ENCODE measurements at regions not wholly inside any gene's neighbourhood (a gene's known extent, or its start where the extent isn't known, plus 50 kb on each side); places are given as distances from the start of the nearest gene placed in this dataset.

DNA sequence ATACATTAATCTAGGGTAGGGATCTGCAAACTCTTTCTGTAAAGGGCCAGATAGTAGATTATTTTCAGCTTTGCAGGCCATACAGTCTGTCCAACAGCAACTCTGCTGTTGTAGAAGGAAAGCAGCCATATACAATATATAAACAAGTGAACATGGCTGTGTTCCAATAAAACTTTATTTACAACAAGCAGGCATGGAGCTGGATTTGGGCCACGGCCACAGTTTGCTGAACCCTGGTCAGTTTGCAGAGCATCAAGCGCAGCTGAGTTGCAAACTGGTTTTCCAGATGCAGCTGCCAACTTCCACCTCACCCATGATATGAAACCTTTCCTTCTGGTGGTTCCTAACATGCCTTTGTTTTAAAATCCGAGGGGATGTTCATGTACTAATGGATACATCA lies 310.4 kb upstream of the NFE2L3 start:
- Mint-ChIP-seq H3K27ac (no peak overlapping the region), H3K9me3 (no peaks in the 10 kb centered on the region), H3K27me3 (peaks cover 26% of the 10 kb centered on the region), H3K4me3 (no peak overlapping the region), H3K4me1 (no peaks in the 10 kb centered on the region)
- no peak for DNase-seq
- ATAC-seq: no peak

GRCh38 chr7:25842201-25842733 lies 309.7 kb upstream of the NFE2L3 start:
- no peaks in the 10 kb centered on the region for H3K9me3 Mint-ChIP-seq
- H3K27ac Mint-ChIP-seq: no peak overlapping the region
- no peaks in the 10 kb centered on the region for H3K4me1 Mint-ChIP-seq
- H3K27me3 Mint-ChIP-seq: peaks cover 28% of the 10 kb centered on the region
- ATAC-seq: no peak
- no peak for DNase-seq
- H3K4me3 Mint-ChIP-seq: no peak overlapping the region

DNA sequence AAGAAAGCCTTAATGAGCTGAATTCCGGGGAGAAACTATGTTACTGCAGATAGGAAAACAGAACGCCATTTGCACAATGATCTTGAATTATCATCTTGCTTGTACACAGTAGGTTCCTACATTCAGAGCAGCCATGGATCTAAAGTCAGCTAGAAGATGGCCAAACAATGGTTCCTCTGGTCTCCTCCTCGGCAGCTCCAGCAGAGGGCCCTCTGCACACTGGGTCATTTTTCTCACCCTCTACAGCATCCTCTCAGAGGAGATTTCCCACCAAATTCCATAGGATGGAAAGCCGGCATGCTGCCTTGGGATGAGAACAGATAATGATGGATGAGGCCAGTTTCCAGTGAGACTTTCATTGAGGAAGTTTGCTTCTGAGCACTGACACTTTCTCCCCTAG lies 308.5 kb upstream of the NFE2L3 start:
- Mint-ChIP-seq H3K27me3 (peaks cover 35% of the 10 kb centered on the region), H3K27ac (no peak overlapping the region), H3K9me3 (no peaks in the 10 kb centered on the region), H3K4me3 (no peak overlapping the region), H3K4me1 (no peaks in the 10 kb centered on the region)
- ATAC-seq (no peak), DNase-seq (no peak)

GRCh38 chr7:25844102-25844870 lies 307.7 kb upstream of the NFE2L3 start:
- Mint-ChIP-seq H3K4me3 (no peak overlapping the region), H3K4me1 (no peaks in the 10 kb centered on the region), H3K9me3 (no peaks in the 10 kb centered on the region), H3K27me3 (peaks cover 35% of the 10 kb centered on the region), H3K27ac (no peak overlapping the region)
- ATAC-seq (no peak), DNase-seq (no peak)

- DNase-seq (no peak), ATAC-seq (no peak)
- no peaks in the 10 kb centered on the region for H3K9me3 Mint-ChIP-seq
- H3K27me3 Mint-ChIP-seq: peaks cover 46% of the 10 kb centered on the region
- no peak overlapping the region for H3K27ac Mint-ChIP-seq
- H3K4me1 Mint-ChIP-seq: no peaks in the 10 kb centered on the region
- no peak overlapping the region for H3K4me3 Mint-ChIP-seq
Measured at GRCh38 chr7:25845464-25845863, 306.5 kb upstream of the NFE2L3 start.

- peaks cover 59% of the 10 kb centered on the region for H3K27me3 Mint-ChIP-seq
- peaks cover 4% of the 10 kb centered on the region for H3K4me1 Mint-ChIP-seq
- H3K27ac Mint-ChIP-seq: no peak overlapping the region
- no peaks in the 10 kb centered on the region for H3K9me3 Mint-ChIP-seq
- H3K4me3 Mint-ChIP-seq: no peak overlapping the region
- ATAC-seq: no peak
- DNase-seq: no peak
Measured at GRCh38 chr7:25846722-25847121, 305.3 kb upstream of the NFE2L3 start.

- peaks cover 61% of the 10 kb centered on the region for H3K27me3 Mint-ChIP-seq
- no peak overlapping the region for H3K4me3 Mint-ChIP-seq
- H3K27ac Mint-ChIP-seq: no peak overlapping the region
- DNase-seq (no peak), ATAC-seq (no peak)
- no peaks in the 10 kb centered on the region for H3K9me3 Mint-ChIP-seq
- H3K4me1 Mint-ChIP-seq: peaks cover 8% of the 10 kb centered on the region
Measured at GRCh38 chr7:25847336-25848070, 304.5 kb upstream of the NFE2L3 start.

- Mint-ChIP-seq H3K4me3 (no peak overlapping the region), H3K27ac (no peak overlapping the region), H3K9me3 (no peaks in the 10 kb centered on the region), H3K27me3 (peaks cover 68% of the 10 kb centered on the region), H3K4me1 (peaks cover 24% of the 10 kb centered on the region)
- DNase-seq (no peak), ATAC-seq (no peak)
Measured at GRCh38 chr7:25849500-25850184, 302.4 kb upstream of the NFE2L3 start.

- H3K27ac Mint-ChIP-seq: no peak overlapping the region
- DNase-seq (no peak), ATAC-seq (no peak)
- H3K9me3 Mint-ChIP-seq: no peaks in the 10 kb centered on the region
- H3K27me3 Mint-ChIP-seq: peaks cover 68% of the 10 kb centered on the region
- H3K4me3 Mint-ChIP-seq: no peak overlapping the region
- peaks cover 24% of the 10 kb centered on the region for H3K4me1 Mint-ChIP-seq
Measured at GRCh38 chr7:25850216-25850615, 301.8 kb upstream of the NFE2L3 start.

DNA sequence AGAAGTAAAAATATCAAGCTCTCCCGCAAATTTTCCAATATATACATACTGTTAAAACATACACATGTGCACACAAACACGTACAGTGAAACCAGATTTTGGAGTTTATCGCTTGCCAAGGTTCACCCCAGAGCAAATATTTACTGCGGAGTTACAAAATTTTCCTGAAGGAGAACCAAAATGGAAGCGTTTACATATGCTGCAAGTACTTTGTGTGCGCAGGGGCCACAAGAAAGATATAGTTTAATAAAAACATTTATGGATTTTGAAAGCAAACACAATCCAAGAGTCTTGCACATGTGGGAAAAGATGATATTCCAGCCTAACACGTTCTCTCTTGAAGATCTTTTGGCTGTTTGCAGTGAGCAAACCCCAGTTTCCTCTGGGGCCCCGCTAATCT lies 301.3 kb upstream of the NFE2L3 start:
- H3K4me3 Mint-ChIP-seq: no peak overlapping the region
- peaks cover 63% of the 10 kb centered on the region for H3K27me3 Mint-ChIP-seq
- DNase-seq: no peak
- no peak for ATAC-seq
- H3K9me3 Mint-ChIP-seq: no peaks in the 10 kb centered on the region
- peaks cover 24% of the 10 kb centered on the region for H3K4me1 Mint-ChIP-seq
- no peak overlapping the region for H3K27ac Mint-ChIP-seq

GRCh38 chr7:25851332-25852210 lies 300.4 kb upstream of the NFE2L3 start:
- ATAC-seq (peak; percentile 66), DNase-seq (peak; percentile 73 to 74)
- H3K27me3 Mint-ChIP-seq: peaks cover 54% of the 10 kb centered on the region
- H3K9me3 Mint-ChIP-seq: no peaks in the 10 kb centered on the region
- H3K27ac Mint-ChIP-seq: peak overlapping the region; percentile 63 to 83
- H3K4me3 Mint-ChIP-seq: peak overlapping the region; percentile 84 to 87
- peaks cover 24% of the 10 kb centered on the region for H3K4me1 Mint-ChIP-seq

DNA sequence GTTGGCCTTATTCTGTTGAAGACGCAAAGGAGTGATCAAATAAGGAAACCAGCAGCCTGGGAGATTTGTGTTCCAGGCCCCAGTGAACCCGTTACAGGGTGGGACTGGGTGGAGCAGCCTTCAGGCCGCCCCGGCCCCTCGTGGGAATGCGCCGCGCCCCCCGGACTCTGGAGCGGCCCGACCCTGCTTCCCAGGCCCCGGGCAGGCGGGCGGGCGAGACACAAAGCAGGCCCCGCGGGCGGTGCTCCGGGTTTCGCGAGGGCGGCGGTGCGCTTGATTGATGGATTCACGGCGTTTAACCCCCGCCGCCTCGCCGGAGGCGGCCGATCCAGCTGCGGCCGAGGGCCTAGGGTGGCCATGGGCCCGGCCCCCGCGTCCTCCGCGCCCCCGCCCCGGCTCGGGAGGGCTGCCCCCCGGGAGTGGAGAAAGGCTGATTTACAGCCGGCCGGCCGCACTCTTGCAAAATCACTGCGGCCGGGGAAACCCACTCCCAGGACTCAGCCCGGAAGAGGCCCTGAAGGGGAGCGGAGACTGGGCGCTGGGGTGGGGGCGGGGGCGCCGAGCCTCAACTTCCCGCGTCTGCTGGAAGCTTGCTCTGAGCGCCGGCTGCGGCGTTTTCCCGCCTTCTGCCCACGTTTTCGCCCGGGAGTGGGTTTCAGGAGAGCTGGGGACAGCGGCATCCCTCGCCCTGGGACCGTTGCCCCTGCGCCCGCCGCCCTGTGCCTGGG lies 299.6 kb upstream of the NFE2L3 start:
- no peaks in the 10 kb centered on the region for H3K9me3 Mint-ChIP-seq
- H3K27me3 Mint-ChIP-seq: peaks cover 52% of the 10 kb centered on the region
- no peak overlapping the region for H3K27ac Mint-ChIP-seq
- H3K4me1 Mint-ChIP-seq: peaks cover 24% of the 10 kb centered on the region
- peak overlapping the region; percentile 84 to 87 for H3K4me3 Mint-ChIP-seq
- ATAC-seq (no peak), DNase-seq (peak; percentile 28 to 36)

DNA sequence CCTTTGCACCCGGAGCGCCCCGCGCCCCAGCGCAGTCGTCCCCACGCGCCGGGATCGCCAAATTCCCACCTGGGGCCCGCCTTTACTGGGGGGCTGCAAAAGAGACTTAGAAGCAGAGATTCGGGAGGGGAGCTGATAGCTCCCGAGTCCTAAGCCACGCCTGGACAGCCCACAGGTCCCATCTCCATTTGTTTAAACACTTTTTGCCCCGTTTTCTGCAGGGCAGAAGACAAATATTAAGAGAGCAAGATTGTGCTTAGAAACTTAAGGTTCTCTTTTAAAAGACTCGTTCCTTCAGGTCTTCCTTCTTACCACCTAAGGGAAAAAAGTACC lies 299.1 kb upstream of the NFE2L3 start:
- Mint-ChIP-seq H3K27me3 (peaks cover 47% of the 10 kb centered on the region), H3K4me1 (peaks cover 24% of the 10 kb centered on the region), H3K9me3 (no peaks in the 10 kb centered on the region), H3K4me3 (peak overlapping the region; percentile 61), H3K27ac (no peak overlapping the region)
- peak in 1 of 2 donors; percentile 19 for DNase-seq
- no peak for ATAC-seq

- H3K4me3 Mint-ChIP-seq: peak overlapping the region; percentile 61
- ATAC-seq (no peak), DNase-seq (no peak)
- peak overlapping the region in 1 of 2 donors; percentile 34 for H3K27ac Mint-ChIP-seq
- H3K27me3 Mint-ChIP-seq: peaks cover 45% of the 10 kb centered on the region
- H3K4me1 Mint-ChIP-seq: peaks cover 24% of the 10 kb centered on the region
- H3K9me3 Mint-ChIP-seq: no peaks in the 10 kb centered on the region
Measured at GRCh38 chr7:25853314-25853713, 298.7 kb upstream of the NFE2L3 start.
